Esophagus muscularis mucosa (tissue), 4 donors: ENCODE measurements at regions not wholly inside any gene's neighbourhood (a gene's known extent, or its start where the extent isn't known, plus 50 kb on each side); places are given as distances from the start of the nearest gene placed in this dataset.
A peak's percentile ranks its signal among the peaks of the same experiment; 100 is the strongest.

Source experiments
- DNase-seq: peaks from one replicate; pipeline ENCODE4 v3.0.0-alpha.2; 2017; ENCODE audit errors: extremely low spot score
- H3K27ac ChIP-seq, 4 donors: fragments of 200-600 bp; sonication (generic); replicated peaks in 1 of 4; 1 replicate in 3 of 4; 2 replicates in 1 of 4; pipeline ENCODE4 v1.5.1; 2016 to 2019; ENCODE audit warnings: mild to moderate bottlenecking in 1 of 4
- H3K27me3 ChIP-seq, 4 donors: fragments of 200-600 bp; sonication (generic); one replicate each; pipeline versions ENCODE4 v1.5.1 to v1.6.0; 2016 to 2019
- H3K36me3 ChIP-seq, 4 donors: fragments of 200-600 bp; sonication (generic); one replicate each; pipeline ENCODE4 v1.5.1; 2016 to 2019
- H3K4me1 ChIP-seq, 4 donors: fragments of 200-600 bp; sonication (generic); one replicate each; pipeline ENCODE4 v1.5.1; 2016 to 2019
- H3K4me3 ChIP-seq, 4 donors: fragments of 200-600 bp; sonication (generic); 1 replicate in 2 of 4; 2 replicates in 2 of 4; pipeline ENCODE4 v1.5.1; 2016 to 2019; ENCODE audit warnings: mild to moderate bottlenecking in 4 of 4, moderate library complexity in 1 of 4
- H3K9me3 ChIP-seq, 4 donors: fragments of 200-600 bp; sonication (generic); 1 replicate in 3 of 4; 2 replicates in 1 of 4; pipeline ENCODE4 v1.5.1; 2016 to 2019
- EP300 ChIP-seq: sonication (generic); formaldehyde crosslinking; IDR thresholded peaks from one replicate; pipeline ENCODE4 v1.6.1; 2017; ENCODE audit warnings: antibody characterized with exemption
- POLR2A ChIP-seq: fragments of 450-650 bp; IDR thresholded peaks from one replicate; pipeline ENCODE4 v1.6.1; 2017; ENCODE audit warnings: antibody characterized with exemption, moderate library complexity, mild to moderate bottlenecking, low read depth
- POLR2AphosphoS5 ChIP-seq, 2 donors: sonication (generic); formaldehyde crosslinking; IDR thresholded peaks; one replicate each; pipeline ENCODE4 v1.6.1; 2017; ENCODE audit warnings: antibody characterized with exemption in 2 of 2
- WGBS: methylation state at CpG from one replicate; pipeline ENCODE4 v1.1.5; 2018; 5-methylcytosine and 5-hydroxymethylcytosine counted together
- intact Hi-C: fragments of 100-400 bp; cut with DNase I; formaldehyde crosslinking; loops from one replicate; pipeline ENCODE4 v1.15.1; 2023
- TF ChIP-seq, protein P1 (sequence below), 3 experiments: fragments of 200-600 bp in 2 of 3; fragments of 450-650 bp in 1 of 3; sonication (generic) in 2 of 3; IDR thresholded peaks; one replicate each; pipeline ENCODE4 v1.5.1; 2017 to 2019; ENCODE audit warnings: antibody characterized with exemption in 3 of 3, mild to moderate bottlenecking in 2 of 3, moderate library complexity in 1 of 3

DNA sequence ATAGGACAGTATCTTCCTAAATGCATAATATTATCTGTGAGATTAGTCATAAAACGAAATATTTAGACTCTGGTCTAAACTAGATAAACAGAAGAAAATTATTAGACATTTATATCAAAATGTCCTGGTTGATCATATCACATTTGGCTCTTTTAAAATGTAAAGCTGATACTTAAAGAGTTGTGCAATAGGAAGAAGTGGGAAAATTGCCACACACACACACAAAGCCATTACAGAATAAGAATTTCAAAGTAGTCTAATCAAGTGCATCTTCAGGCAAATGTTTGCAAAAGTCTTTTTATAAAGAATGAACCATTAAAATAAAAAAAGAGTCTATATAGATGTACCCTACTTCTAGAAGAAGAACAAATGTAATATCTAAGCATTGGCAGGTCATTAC, 301.7 kb downstream of the KIF2B start:
- DNase-seq: no peak
- Histone ChIP-seq H3K4me1 (no peaks in the 10 kb centered on the region), H3K27me3 (no peaks in the 10 kb centered on the region), H3K27ac (no peak overlapping the region), H3K36me3 (no peaks in the 10 kb centered on the region), H3K4me3 (no peak overlapping the region), H3K9me3 (peaks cover 0 to 19% (median 12%) of the 10 kb centered on the region in 4 donors)
- TF ChIP-seq, protein P1, sequence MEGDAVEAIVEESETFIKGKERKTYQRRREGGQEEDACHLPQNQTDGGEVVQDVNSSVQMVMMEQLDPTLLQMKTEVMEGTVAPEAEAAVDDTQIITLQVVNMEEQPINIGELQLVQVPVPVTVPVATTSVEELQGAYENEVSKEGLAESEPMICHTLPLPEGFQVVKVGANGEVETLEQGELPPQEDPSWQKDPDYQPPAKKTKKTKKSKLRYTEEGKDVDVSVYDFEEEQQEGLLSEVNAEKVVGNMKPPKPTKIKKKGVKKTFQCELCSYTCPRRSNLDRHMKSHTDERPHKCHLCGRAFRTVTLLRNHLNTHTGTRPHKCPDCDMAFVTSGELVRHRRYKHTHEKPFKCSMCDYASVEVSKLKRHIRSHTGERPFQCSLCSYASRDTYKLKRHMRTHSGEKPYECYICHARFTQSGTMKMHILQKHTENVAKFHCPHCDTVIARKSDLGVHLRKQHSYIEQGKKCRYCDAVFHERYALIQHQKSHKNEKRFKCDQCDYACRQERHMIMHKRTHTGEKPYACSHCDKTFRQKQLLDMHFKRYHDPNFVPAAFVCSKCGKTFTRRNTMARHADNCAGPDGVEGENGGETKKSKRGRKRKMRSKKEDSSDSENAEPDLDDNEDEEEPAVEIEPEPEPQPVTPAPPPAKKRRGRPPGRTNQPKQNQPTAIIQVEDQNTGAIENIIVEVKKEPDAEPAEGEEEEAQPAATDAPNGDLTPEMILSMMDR (IDR thresholded peaks at IDR 0.05): no peak
- TF ChIP-seq EP300 (no peak), POLR2AphosphoS5 (IDR thresholded peaks at IDR 0.05) (no peak), POLR2A (no peak)
- 28% methylated on average over 1 of the region's 1 CpG for WGBS
- intact Hi-C loops: no loop called here

- no peaks in the 10 kb centered on the region for H3K4me1 ChIP-seq
- no peaks in the 10 kb centered on the region for H3K9me3 ChIP-seq
- H3K4me3 ChIP-seq: no peak overlapping the region
- H3K27ac ChIP-seq: no peak overlapping the region
- no peaks in the 10 kb centered on the region for H3K36me3 ChIP-seq
- 59% methylated on average over 1 of the region's 1 CpG for WGBS
- intact Hi-C loops: no loop called here
- no peak for DNase-seq
- TF ChIP-seq POLR2A: no peak
- no peaks in the 10 kb centered on the region for H3K27me3 ChIP-seq
Observed at GRCh38 chr17:54153423-54153822, 330.7 kb downstream of the KIF2B start.

DNA sequence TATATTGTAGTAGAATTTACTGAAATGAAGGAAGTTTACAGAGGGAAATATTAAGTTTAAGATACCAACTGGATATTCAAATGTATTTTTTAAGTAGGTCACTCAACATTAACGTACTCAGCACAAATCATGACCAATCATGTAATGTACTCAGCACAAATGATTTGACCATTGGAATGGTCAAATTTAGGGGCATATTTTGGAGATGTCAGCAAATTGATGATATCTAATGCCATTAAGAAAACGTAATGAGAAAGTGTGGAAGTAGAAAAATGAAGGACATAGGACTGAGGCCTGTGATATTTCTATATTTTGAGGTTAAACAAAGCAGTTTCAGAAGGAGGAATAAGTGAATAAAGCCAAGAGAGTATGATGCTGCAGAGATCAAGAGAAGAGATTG, 334.8 kb downstream of the KIF2B start:
- 69% methylated on average over 2 of the region's 2 CpGs for WGBS
- no peaks in the 10 kb centered on the region for H3K9me3 ChIP-seq
- intact Hi-C loops: no loop called here
- H3K27ac ChIP-seq: no peak overlapping the region
- no peaks in the 10 kb centered on the region for H3K4me1 ChIP-seq
- H3K36me3 ChIP-seq: no peaks in the 10 kb centered on the region
- TF ChIP-seq EP300: no peak
- no peak for TF ChIP-seq POLR2A
- TF ChIP-seq POLR2AphosphoS5 (IDR thresholded peaks at IDR 0.05): no peak
- TF ChIP-seq, protein P1 (IDR thresholded peaks at IDR 0.05): no peak
- no peaks in the 10 kb centered on the region for H3K27me3 ChIP-seq
- H3K4me3 ChIP-seq: no peak overlapping the region
- DNase-seq: no peak

- intact Hi-C loops: no loop called here
- no peaks in the 10 kb centered on the region for H3K9me3 ChIP-seq
- no peaks in the 10 kb centered on the region for H3K36me3 ChIP-seq
- WGBS: 32% methylated on average over 3 of the region's 3 CpGs
- DNase-seq: no peak
- no peak overlapping the region for H3K27ac ChIP-seq
- no peak for TF ChIP-seq POLR2A
- TF ChIP-seq, protein P1 (IDR thresholded peaks at IDR 0.05): peak in 2 of 3 experiments; percentile 10 to 13
- no peaks in the 10 kb centered on the region for H3K27me3 ChIP-seq
- H3K4me3 ChIP-seq: no peak overlapping the region
- no peaks in the 10 kb centered on the region for H3K4me1 ChIP-seq
Observed at GRCh38 chr17:54172096-54172984, 349.6 kb downstream of the KIF2B start.

GRCh38 chr17:54172985-54173316, 350.2 kb downstream of the KIF2B start:
- no peaks in the 10 kb centered on the region for H3K27me3 ChIP-seq
- no peaks in the 10 kb centered on the region for H3K9me3 ChIP-seq
- H3K36me3 ChIP-seq: no peaks in the 10 kb centered on the region
- intact Hi-C loops: no loop called here
- DNase-seq: no peak
- no peak overlapping the region for H3K4me3 ChIP-seq
- TF ChIP-seq, protein P1 (IDR thresholded peaks at IDR 0.05): no peak
- no peak for TF ChIP-seq POLR2AphosphoS5 (IDR thresholded peaks at IDR 0.05)
- no peak for TF ChIP-seq POLR2A
- TF ChIP-seq EP300: no peak
- no peaks in the 10 kb centered on the region for H3K4me1 ChIP-seq
- H3K27ac ChIP-seq: no peak overlapping the region
